Upper lobe of left lung (tissue), 4 donors: ENCODE measurements at regions not wholly inside any gene's neighbourhood (a gene's known extent, or its start where the extent isn't known, plus 50 kb on each side); places are given as distances from the start of the nearest gene placed in this dataset.

Experiments
- EP300 ChIP-seq, 4 donors: sonication (generic); formaldehyde crosslinking; IDR thresholded peaks; one replicate each; pipeline ENCODE4 v1.5.1; 2017; ENCODE audit warnings: antibody characterized with exemption in 4 of 4, control low read depth in 2 of 4
- POLR2A ChIP-seq, 4 donors: fragments of 450-650 bp; IDR thresholded peaks; one replicate each; pipeline ENCODE4 v1.5.1; 2016 to 2017; ENCODE audit warnings: antibody characterized with exemption in 4 of 4, mild to moderate bottlenecking in 2 of 4
- POLR2AphosphoS5 ChIP-seq, 2 donors: sonication (generic); formaldehyde crosslinking; IDR thresholded peaks; one replicate each; pipeline ENCODE4 v1.5.1; 2017; ENCODE audit warnings: antibody characterized with exemption in 2 of 2
- TF ChIP-seq, protein P1 (sequence below), 6 experiments: fragments of 450-650 bp in 4 of 6; fragments of 200-600 bp in 2 of 6; sonication (generic) in 2 of 6; IDR thresholded peaks; one replicate each; pipeline ENCODE4 v1.5.1; 2016 to 2019; ENCODE audit warnings: antibody characterized with exemption in 6 of 6

DNA sequence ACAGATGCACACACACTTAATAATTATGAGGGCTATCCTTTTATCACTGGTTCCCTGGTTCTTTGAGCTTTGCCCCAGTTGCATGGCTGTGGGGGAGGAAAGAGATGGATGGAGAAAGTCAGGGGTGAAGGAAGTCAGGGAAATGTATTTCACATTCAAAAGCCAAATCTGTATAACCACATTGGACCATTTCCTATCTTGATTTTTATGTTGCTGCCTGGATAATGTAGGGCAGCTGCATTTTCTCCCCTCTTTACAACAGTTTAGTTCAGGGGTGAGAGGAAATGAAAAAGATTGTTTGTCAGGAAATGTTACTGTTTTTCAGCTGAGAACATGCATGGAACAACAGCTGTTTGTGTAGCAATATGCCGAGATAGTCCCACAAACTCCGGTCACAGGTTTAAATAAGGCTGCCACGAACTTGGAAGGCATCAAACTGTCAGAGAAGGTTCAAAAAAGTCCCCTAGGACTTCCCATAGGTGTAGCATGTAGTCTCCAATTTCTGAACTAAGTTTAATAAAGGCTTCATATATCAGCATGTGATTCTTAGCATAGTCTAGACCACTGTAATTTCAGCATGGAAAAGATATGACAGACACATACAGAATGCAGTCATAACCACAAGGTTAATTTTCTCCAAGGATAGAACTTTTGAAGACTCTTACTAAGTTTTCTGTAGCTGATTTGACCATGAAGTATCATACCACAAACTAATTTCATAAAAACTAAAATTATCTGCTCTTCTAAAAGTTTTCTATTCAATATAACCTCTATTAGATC lies 82.1 kb upstream of the COL21A1 start:
- TF ChIP-seq, protein P1, sequence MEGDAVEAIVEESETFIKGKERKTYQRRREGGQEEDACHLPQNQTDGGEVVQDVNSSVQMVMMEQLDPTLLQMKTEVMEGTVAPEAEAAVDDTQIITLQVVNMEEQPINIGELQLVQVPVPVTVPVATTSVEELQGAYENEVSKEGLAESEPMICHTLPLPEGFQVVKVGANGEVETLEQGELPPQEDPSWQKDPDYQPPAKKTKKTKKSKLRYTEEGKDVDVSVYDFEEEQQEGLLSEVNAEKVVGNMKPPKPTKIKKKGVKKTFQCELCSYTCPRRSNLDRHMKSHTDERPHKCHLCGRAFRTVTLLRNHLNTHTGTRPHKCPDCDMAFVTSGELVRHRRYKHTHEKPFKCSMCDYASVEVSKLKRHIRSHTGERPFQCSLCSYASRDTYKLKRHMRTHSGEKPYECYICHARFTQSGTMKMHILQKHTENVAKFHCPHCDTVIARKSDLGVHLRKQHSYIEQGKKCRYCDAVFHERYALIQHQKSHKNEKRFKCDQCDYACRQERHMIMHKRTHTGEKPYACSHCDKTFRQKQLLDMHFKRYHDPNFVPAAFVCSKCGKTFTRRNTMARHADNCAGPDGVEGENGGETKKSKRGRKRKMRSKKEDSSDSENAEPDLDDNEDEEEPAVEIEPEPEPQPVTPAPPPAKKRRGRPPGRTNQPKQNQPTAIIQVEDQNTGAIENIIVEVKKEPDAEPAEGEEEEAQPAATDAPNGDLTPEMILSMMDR (IDR thresholded peaks at IDR 0.05): no peak
- no peak for TF ChIP-seq POLR2A (IDR thresholded peaks at IDR 0.05)
- no peak for TF ChIP-seq EP300 (IDR thresholded peaks at IDR 0.05)
- TF ChIP-seq POLR2AphosphoS5 (IDR thresholded peaks at IDR 0.05): no peak
